ENCODE measurements at regions not wholly inside any gene's neighbourhood (a gene's known extent, or its start where the extent isn't known, plus 50 kb on each side); places are given as distances from the start of the nearest gene placed in this dataset.

- H3K4me1 ChIP-seq (ENCODE audit: insufficient read depth), result no peaks in the 10 kb centered on the region
- H3K9me2 ChIP-seq (replicated peaks; ENCODE audit: insufficient read depth), result no peaks in the 10 kb centered on the region
- H3K4me2 ChIP-seq, result no peak overlapping the region
- H2AFZ ChIP-seq, result no peak overlapping the region
- no peaks in the 10 kb centered on the region for H3K27me3 ChIP-seq
- H3K36me3 ChIP-seq (replicated peaks; ENCODE audit: insufficient read depth, low read depth), result no peaks in the 10 kb centered on the region
- no peak overlapping the region for H3K4me3 ChIP-seq
- H4K20me1 ChIP-seq (ENCODE audit: insufficient read depth, poor library complexity, severe bottlenecking), result no peaks in the 10 kb centered on the region
- DNase-seq (ENCODE audit: low spot score), result no peak
- no peaks in the 10 kb centered on the region for H3K79me2 ChIP-seq
- TF ChIP-seq EZH2phosphoT487 (IDR thresholded peaks at IDR 0.05; ENCODE audit: low read depth, severe bottlenecking, unreplicated experiment), result no peak
- no peak overlapping the region for H3K27ac ChIP-seq
- H3K9me3 ChIP-seq (ENCODE audit: low read depth), result no peaks in the 10 kb centered on the region
- WGBS (ENCODE audit: low lambda C conversion rate, missing lambda C conversion rate), result 58% methylated on average over 1 of the region's 1 CpG
These were observed 160.8 kb upstream of the APP start for GRCh38 chr21:26331205-26331980.

DNA sequence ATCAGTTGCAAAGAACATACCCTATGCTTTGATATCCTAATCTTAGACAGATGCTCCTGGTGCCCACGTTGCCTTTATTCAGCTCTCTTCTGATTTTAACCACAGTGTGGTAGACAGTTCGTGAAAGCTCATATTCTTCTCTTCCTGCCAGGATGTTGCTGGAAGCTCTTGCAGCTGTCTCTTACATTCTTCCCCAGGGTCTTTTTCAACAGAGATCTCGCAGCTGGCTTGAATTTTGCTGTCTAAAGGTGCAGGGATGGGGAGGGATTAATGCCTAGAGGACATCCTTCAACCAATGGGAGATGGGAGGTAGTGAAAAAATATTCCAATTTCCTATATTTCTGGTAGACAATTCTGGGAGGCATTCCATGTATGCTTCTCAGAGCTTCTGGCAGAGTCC is 150.0 kb upstream of the APP start:
- H3K36me3 ChIP-seq (replicated peaks; ENCODE audit: insufficient read depth, low read depth), result no peaks in the 10 kb centered on the region
- TF ChIP-seq EZH2 (IDR thresholded peaks at IDR 0.05; ENCODE audit: borderline replicate concordance), result no peak
- no peaks in the 10 kb centered on the region for H4K20me1 ChIP-seq (ENCODE audit: insufficient read depth, poor library complexity, severe bottlenecking)
- H2AFZ ChIP-seq, result no peak overlapping the region
- no peak overlapping the region for H3K4me3 ChIP-seq
- H3K9me2 ChIP-seq (replicated peaks; ENCODE audit: insufficient read depth), result no peaks in the 10 kb centered on the region
- no peak overlapping the region for H3K27ac ChIP-seq
- no peaks in the 10 kb centered on the region for H3K27me3 ChIP-seq
- no peaks in the 10 kb centered on the region for H3K9me3 ChIP-seq (ENCODE audit: low read depth)
- no peak overlapping the region for H3K4me2 ChIP-seq
- no peak for DNase-seq (ENCODE audit: low spot score)
- no peaks in the 10 kb centered on the region for H3K4me1 ChIP-seq (ENCODE audit: insufficient read depth)
- 70% methylated on average over 3 of the region's 3 CpGs for WGBS (ENCODE audit: low lambda C conversion rate, missing lambda C conversion rate)
- H3K79me2 ChIP-seq, result no peaks in the 10 kb centered on the region

DNA sequence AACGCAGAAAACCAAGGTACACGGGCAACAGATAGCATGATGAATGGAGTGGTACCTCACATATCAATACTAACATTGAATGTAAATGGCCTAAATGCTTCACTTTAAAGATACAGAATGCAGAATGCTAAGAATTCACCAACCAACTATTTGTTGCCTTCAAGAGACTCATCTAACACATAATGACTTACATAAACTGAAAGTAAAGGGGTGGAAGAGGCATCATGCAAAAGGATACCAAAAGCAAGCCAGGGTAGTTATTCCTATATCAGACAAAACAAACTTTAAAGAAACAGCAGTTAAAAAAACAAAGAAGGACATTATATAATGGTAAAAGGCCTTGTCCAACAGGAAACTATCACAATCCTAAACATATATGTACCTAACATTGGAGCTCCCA is 137.1 kb upstream of the APP start:
- TF ChIP-seq EZH2phosphoT487 (IDR thresholded peaks at IDR 0.05; ENCODE audit: low read depth, severe bottlenecking, unreplicated experiment) (no peak), EZH2 (IDR thresholded peaks at IDR 0.05; ENCODE audit: borderline replicate concordance) (no peak)
- TF ChIP-seq, protein P1, sequence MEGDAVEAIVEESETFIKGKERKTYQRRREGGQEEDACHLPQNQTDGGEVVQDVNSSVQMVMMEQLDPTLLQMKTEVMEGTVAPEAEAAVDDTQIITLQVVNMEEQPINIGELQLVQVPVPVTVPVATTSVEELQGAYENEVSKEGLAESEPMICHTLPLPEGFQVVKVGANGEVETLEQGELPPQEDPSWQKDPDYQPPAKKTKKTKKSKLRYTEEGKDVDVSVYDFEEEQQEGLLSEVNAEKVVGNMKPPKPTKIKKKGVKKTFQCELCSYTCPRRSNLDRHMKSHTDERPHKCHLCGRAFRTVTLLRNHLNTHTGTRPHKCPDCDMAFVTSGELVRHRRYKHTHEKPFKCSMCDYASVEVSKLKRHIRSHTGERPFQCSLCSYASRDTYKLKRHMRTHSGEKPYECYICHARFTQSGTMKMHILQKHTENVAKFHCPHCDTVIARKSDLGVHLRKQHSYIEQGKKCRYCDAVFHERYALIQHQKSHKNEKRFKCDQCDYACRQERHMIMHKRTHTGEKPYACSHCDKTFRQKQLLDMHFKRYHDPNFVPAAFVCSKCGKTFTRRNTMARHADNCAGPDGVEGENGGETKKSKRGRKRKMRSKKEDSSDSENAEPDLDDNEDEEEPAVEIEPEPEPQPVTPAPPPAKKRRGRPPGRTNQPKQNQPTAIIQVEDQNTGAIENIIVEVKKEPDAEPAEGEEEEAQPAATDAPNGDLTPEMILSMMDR (IDR thresholded peaks at IDR 0.05; ENCODE audit: poor library complexity), result no peak
- H2AFZ ChIP-seq, result no peak overlapping the region
- H3K79me2 ChIP-seq, result no peaks in the 10 kb centered on the region
- WGBS (ENCODE audit: low lambda C conversion rate, missing lambda C conversion rate), result 87% methylated on average over 2 of the region's 2 CpGs
- no peak overlapping the region for H3K4me3 ChIP-seq
- H3K36me3 ChIP-seq (replicated peaks; ENCODE audit: insufficient read depth, low read depth), result no peaks in the 10 kb centered on the region
- DNase-seq (ENCODE audit: low spot score), result no peak
- no peaks in the 10 kb centered on the region for H3K4me1 ChIP-seq (ENCODE audit: insufficient read depth)
- no peak overlapping the region for H3K4me2 ChIP-seq
- no peaks in the 10 kb centered on the region for H3K9me3 ChIP-seq (ENCODE audit: low read depth)
- no peaks in the 10 kb centered on the region for H3K27me3 ChIP-seq
- H4K20me1 ChIP-seq (ENCODE audit: insufficient read depth, poor library complexity, severe bottlenecking), result no peaks in the 10 kb centered on the region
- H3K9me2 ChIP-seq (replicated peaks; ENCODE audit: insufficient read depth), result no peaks in the 10 kb centered on the region
- H3K27ac ChIP-seq, result no peak overlapping the region

DNA sequence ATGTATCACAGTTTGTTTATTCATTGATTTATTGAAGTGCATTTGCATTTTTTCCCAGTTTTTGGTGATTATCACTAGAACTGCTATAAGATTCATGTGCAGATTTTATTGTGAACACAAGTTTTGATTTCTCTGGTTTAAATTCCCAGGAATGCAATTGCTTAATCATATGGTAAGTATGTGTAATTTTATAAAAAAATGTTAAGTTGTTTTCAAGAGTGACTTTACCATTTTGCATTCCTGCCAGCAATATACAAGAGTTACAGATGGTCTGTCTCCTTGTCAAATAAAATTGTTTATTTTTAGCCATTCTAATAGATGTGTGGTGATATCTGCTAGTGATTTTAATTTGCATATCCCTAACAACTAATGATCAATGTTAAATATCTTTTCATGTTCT is 127.3 kb upstream of the APP start:
- Histone ChIP-seq H3K9me2 (replicated peaks; ENCODE audit: insufficient read depth) (no peaks in the 10 kb centered on the region), H3K9me3 (ENCODE audit: low read depth) (no peaks in the 10 kb centered on the region), H2AFZ (no peak overlapping the region), H3K4me2 (no peak overlapping the region), H3K79me2 (no peaks in the 10 kb centered on the region), H3K4me3 (no peak overlapping the region), H3K4me1 (ENCODE audit: insufficient read depth) (no peaks in the 10 kb centered on the region), H3K27ac (no peak overlapping the region), H3K36me3 (replicated peaks; ENCODE audit: insufficient read depth, low read depth) (no peaks in the 10 kb centered on the region), H4K20me1 (ENCODE audit: insufficient read depth, poor library complexity, severe bottlenecking) (no peaks in the 10 kb centered on the region), H3K27me3 (no peaks in the 10 kb centered on the region)
- TF ChIP-seq, protein P1 (IDR thresholded peaks at IDR 0.05; ENCODE audit: poor library complexity), result no peak
- TF ChIP-seq EZH2phosphoT487 (IDR thresholded peaks at IDR 0.05; ENCODE audit: low read depth, severe bottlenecking, unreplicated experiment), result no peak
- no peak for TF ChIP-seq EZH2 (IDR thresholded peaks at IDR 0.05; ENCODE audit: borderline replicate concordance)
- DNase-seq (ENCODE audit: low spot score), result no peak

All from hepatocyte (in vitro differentiated cells).